GM12878 (cell line): ENCODE measurements at regions not wholly inside any gene's neighbourhood (a gene's known extent, or its start where the extent isn't known, plus 50 kb on each side); places are given as distances from the start of the nearest gene placed in this dataset.

Experiments used
- ATAC-seq: fragments of 200-7000 bp; cut with Tn5 transposase; 3 replicates; pipeline ENCODE4 v1.9.1; 2020; ENCODE audit warnings: mild to moderate bottlenecking, moderate library complexity
- BruUV-seq: library from RNA; stranded (reverse); fragments of 400-500 nt; replicated peaks from 2 replicates; lab custom pipeline; 2021; lab: Mats Ljungman, UMichigan
- CTCF ChIA-PET: fragments of 300-600 bp; sonication (Branson Sonifier 250); formaldehyde crosslinking; extraction: SDS; loops from one replicate; lab custom pipeline; 2021; ENCODE audit warnings: inconsistent platforms; lab: Yijun Ruan, JAX
- POLR2A ChIA-PET: fragments of 350-600 bp; formaldehyde crosslinking; extraction: SDS; loops from one replicate; lab custom pipeline; 2021; ENCODE audit warnings: inconsistent platforms; lab: Charles Lee
- RAD21 ChIA-PET: fragments of 300-600 bp; sonication (Branson Sonifier 250); formaldehyde crosslinking; loops from one replicate; lab custom pipeline; 2023; ENCODE audit warnings: antibody characterized with exemption; ENCODE audit not compliant: unreplicated experiment; lab: Charles Lee
- SMC1A ChIA-PET: fragments of 300-600 bp; sonication (Branson Sonifier 250); formaldehyde crosslinking; loops from one replicate; lab custom pipeline; 2023; ENCODE audit not compliant: unreplicated experiment, uncharacterized antibody; lab: Charles Lee
- DNase-seq: peaks from one replicate; pipeline ENCODE4 v3.0.0-alpha.2; 2011; ENCODE audit warnings: low read depth, low spot score
- FAIRE-seq: peaks from 3 replicates; lab custom pipeline; 2011; peaks lifted over from hg19 to GRCh38; lab: Jason Lieb, UNC
- H2AFZ ChIP-seq: 2 replicates; pipeline ENCODE4 v1.6.0; 2011; ENCODE audit warnings: low read depth, low read length, control low read depth; ENCODE audit not compliant: control insufficient read depth
- H3K27ac ChIP-seq: 2 replicates; pipeline ENCODE4 v1.5.1; 2011; ENCODE audit warnings: control low read depth; ENCODE audit not compliant: control insufficient read depth, insufficient read depth
- H3K27me3 ChIP-seq, 2 experiments: replicated peaks in 1 of 2; 2 replicates each; pipeline versions ENCODE4 v1.6.0 to v1.6.1; 2011; ENCODE audit warnings: low read length in 1 of 2; ENCODE audit not compliant: control insufficient read depth in 2 of 2, insufficient read depth in 2 of 2
- H3K36me3 ChIP-seq, 2 experiments: 2 replicates each; pipeline ENCODE4 v1.5.1; 2011; ENCODE audit warnings: low read length in 1 of 2; ENCODE audit not compliant: control insufficient read depth in 2 of 2, insufficient read depth in 2 of 2
- H3K4me1 ChIP-seq: 2 replicates; pipeline ENCODE4 v1.6.1; 2011; ENCODE audit warnings: mild to moderate bottlenecking, low read length, moderate library complexity, mixed read lengths; ENCODE audit not compliant: control insufficient read depth, insufficient read depth
- H3K4me2 ChIP-seq: 2 replicates; pipeline ENCODE4 v1.6.0; 2011; ENCODE audit warnings: control low read depth; ENCODE audit not compliant: control insufficient read depth, insufficient read depth
- H3K4me3 ChIP-seq: fragments of 200-600 bp; sonication (generic); 2 replicates; pipeline ENCODE4 v1.5.1; 2016
- H3K79me2 ChIP-seq: 2 replicates; pipeline ENCODE4 v1.6.0; 2011; ENCODE audit warnings: low read length; ENCODE audit not compliant: control insufficient read depth, insufficient read depth
- H3K9ac ChIP-seq: 2 replicates; pipeline ENCODE4 v1.8.0; 2011; ENCODE audit warnings: low read length, control low read depth, mixed read lengths; ENCODE audit not compliant: control insufficient read depth, insufficient read depth
- H3K9me3 ChIP-seq: replicated peaks from 3 replicates; pipeline ENCODE4 v1.5.1; 2011; ENCODE audit warnings: mild to moderate bottlenecking, low read length; ENCODE audit not compliant: control insufficient read depth, insufficient read depth
- H4K20me1 ChIP-seq: 2 replicates; pipeline ENCODE4 v1.6.0; 2011; ENCODE audit not compliant: control insufficient read depth, insufficient read depth
- EED ChIP-seq: sonication (generic); IDR thresholded peaks from 2 replicates; pipeline ENCODE4 v1.6.1; 2016; ENCODE audit warnings: antibody characterized with exemption, low read depth
- FOXK2 ChIP-seq: fragments of 450-650 bp; IDR thresholded peaks from 2 replicates; pipeline ENCODE4 v1.6.1; 2017; ENCODE audit warnings: mild to moderate bottlenecking, moderate library complexity
- IKZF2 ChIP-seq, 2 experiments: fragments of 450-650 bp; IDR thresholded peaks; 2 replicates each; pipeline ENCODE4 v1.6.1; 2017; ENCODE audit warnings: mild to moderate bottlenecking in 2 of 2, moderate library complexity in 2 of 2
- KAT2A ChIP-seq: conservative IDR thresholded peaks from 2 replicates; pipeline ENCODE4 v1.6.1; 2011; ENCODE audit warnings: low read depth, low read length; ENCODE audit not compliant: control insufficient read depth
- NFIC ChIP-seq: IDR thresholded peaks from 2 replicates; pipeline ENCODE4 v1.6.1; 2012; ENCODE audit warnings: low read depth, mild to moderate bottlenecking, inconsistent platforms, low read length, moderate library complexity
- PAX8 ChIP-seq: fragments of 450-650 bp; IDR thresholded peaks from 2 replicates; pipeline ENCODE4 v1.6.1; 2017; ENCODE audit warnings: mild to moderate bottlenecking, moderate library complexity
- SIN3A ChIP-seq: IDR thresholded peaks from 2 replicates; pipeline ENCODE4 v1.6.1; 2012; ENCODE audit warnings: low read depth, low read length, improper control_type of control experiment
- SUZ12 ChIP-seq: fragments of 200-600 bp; sonication (generic); IDR thresholded peaks from one replicate; pipeline ENCODE4 v1.6.1; 2018; ENCODE audit warnings: antibody characterized with exemption, mild to moderate bottlenecking; ENCODE audit not compliant: unreplicated experiment
- TCF12 ChIP-seq: IDR thresholded peaks from 2 replicates; pipeline ENCODE4 v1.6.1; 2011; ENCODE audit warnings: low read depth, mild to moderate bottlenecking, low read length
- YY1 ChIP-seq: IDR thresholded peaks from 2 replicates; pipeline ENCODE4 v1.6.1; 2011; ENCODE audit warnings: low read depth, mild to moderate bottlenecking, low read length
- WGBS: methylation state at CpG from one replicate; pipeline ENCODE4 v1.1.6; 2016; ENCODE audit warnings: low lambda C conversion rate; ENCODE audit not compliant: insufficient replicate concordance, insufficient coverage; ENCODE audit errors: missing lambda C conversion rate; 5-methylcytosine and 5-hydroxymethylcytosine counted together
- in situ Hi-C: fragments of 300-500 bp; cut with MboI; formaldehyde crosslinking; loops from 9 replicates; pipeline ENCODE4 v1.14.3; 2018; ENCODE audit warnings: mixed read lengths
- intact Hi-C: fragments of 100-400 bp; cut with micrococcal nuclease; formaldehyde crosslinking; loops from one replicate; pipeline ENCODE4 v1.14.2; 2022; ENCODE audit not compliant: unreplicated experiment
- TF ChIP-seq, protein P1 (sequence below): fragments of 450-650 bp; IDR thresholded peaks from 2 replicates; pipeline ENCODE4 v1.6.1; 2017; ENCODE audit warnings: mild to moderate bottlenecking, low read depth, inconsistent platforms; ENCODE audit not compliant: poor library complexity, severe bottlenecking
- TF ChIP-seq, protein P2 (sequence below): fragments of 450-650 bp; IDR thresholded peaks from 2 replicates; pipeline ENCODE4 v1.6.1; 2018; ENCODE audit warnings: borderline replicate concordance, mild to moderate bottlenecking; ENCODE audit not compliant: partially characterized antibody
- TF ChIP-seq, protein P3 (sequence below): fragments of 450-650 bp; IDR thresholded peaks from 2 replicates; pipeline ENCODE4 v1.6.1; 2017; ENCODE audit warnings: mild to moderate bottlenecking, moderate library complexity
- TF ChIP-seq, protein P4 (sequence below): IDR thresholded peaks from 2 replicates; pipeline ENCODE4 v1.6.1; 2011; ENCODE audit warnings: borderline replicate concordance, low read depth, mild to moderate bottlenecking, moderate library complexity, mixed read lengths, low read length; ENCODE audit not compliant: insufficient read depth; ENCODE audit errors: extremely low read length

DNA sequence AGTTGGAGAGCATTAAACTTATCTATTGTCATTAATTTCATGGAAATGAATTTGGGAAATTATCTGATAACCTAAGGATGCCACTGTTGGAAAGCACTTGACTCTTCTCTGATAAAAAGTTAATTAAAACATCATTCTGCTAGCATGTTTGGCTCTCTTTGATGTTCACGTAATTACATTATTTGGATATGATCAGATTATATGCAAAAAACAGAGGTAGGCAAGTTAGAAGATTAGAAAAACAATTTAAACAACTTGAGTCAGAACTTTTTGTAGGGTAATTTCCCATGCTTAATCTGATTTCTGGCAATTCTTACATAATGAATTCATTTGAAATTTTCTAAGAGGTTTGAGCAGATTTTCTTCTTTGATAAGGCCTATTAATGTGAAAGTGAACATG is 882.9 kb downstream of the TRAM1L1 start (continued):
- TF ChIP-seq, protein P1, sequence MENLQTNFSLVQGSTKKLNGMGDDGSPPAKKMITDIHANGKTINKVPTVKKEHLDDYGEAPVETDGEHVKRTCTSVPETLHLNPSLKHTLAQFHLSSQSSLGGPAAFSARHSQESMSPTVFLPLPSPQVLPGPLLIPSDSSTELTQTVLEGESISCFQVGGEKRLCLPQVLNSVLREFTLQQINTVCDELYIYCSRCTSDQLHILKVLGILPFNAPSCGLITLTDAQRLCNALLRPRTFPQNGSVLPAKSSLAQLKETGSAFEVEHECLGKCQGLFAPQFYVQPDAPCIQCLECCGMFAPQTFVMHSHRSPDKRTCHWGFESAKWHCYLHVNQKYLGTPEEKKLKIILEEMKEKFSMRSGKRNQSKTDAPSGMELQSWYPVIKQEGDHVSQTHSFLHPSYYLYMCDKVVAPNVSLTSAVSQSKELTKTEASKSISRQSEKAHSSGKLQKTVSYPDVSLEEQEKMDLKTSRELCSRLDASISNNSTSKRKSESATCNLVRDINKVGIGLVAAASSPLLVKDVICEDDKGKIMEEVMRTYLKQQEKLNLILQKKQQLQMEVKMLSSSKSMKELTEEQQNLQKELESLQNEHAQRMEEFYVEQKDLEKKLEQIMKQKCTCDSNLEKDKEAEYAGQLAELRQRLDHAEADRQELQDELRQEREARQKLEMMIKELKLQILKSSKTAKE = no peak
- no peak for TF ChIP-seq TCF12

DNA sequence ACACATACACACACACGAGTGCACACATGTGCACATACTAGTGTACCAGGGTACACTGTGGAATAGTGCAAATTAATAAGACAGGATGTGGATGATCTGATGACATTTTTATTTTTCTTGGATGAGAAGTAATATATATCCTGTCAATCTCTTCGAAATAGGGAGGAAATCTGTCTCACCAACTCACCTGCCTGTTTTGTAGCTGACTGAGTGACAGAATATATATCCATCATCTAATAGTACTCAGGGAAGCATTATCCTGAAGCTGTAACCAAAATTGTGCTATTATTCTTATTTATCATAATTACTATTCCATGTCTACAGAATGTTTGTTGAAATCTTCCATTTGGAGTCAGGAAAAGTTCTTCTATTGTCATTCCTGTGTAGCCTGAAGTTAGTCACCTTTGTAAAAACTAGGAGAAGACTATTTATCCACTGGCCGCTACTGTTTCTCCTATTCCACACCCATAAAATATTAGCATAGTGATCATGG is 888.0 kb downstream of the TRAM1L1 start:
- H2AFZ ChIP-seq = no peak overlapping the region
- no peaks in the 10 kb centered on the region for H3K4me1 ChIP-seq
- H3K79me2 ChIP-seq = no peaks in the 10 kb centered on the region
- FAIRE-seq (no peak), ATAC-seq (no peak), DNase-seq (no peak)
- BruUV-seq = no TSS peak
- no peaks in the 10 kb centered on the region for H3K9me3 ChIP-seq
- H3K27me3 ChIP-seq = no peaks in the 10 kb centered on the region; a peak in 1 of 4 replicates
- no peak overlapping the region for H3K27ac ChIP-seq
- intact Hi-C loops = no loop called here
- H3K4me2 ChIP-seq = no peak overlapping the region
- H3K36me3 ChIP-seq = no peaks in the 10 kb centered on the region
- in situ Hi-C loops = no loop called here
- POLR2A ChIA-PET = no interaction called here
- 16% methylated on average over 3 of the region's 3 CpGs for WGBS
- SMC1A ChIA-PET = interaction anchor here (1.1 kb wide), 1 partner anchor 13 kb away, joined by 4 read pairs; no protein-coding TSS in a partner anchor
- no peak overlapping the region for H3K9ac ChIP-seq
- H3K4me3 ChIP-seq = no peak overlapping the region
- no peaks in the 10 kb centered on the region for H4K20me1 ChIP-seq
- RAD21 ChIA-PET = no interaction called here
- CTCF ChIA-PET = no interaction called here
- TF ChIP-seq, protein P2, sequence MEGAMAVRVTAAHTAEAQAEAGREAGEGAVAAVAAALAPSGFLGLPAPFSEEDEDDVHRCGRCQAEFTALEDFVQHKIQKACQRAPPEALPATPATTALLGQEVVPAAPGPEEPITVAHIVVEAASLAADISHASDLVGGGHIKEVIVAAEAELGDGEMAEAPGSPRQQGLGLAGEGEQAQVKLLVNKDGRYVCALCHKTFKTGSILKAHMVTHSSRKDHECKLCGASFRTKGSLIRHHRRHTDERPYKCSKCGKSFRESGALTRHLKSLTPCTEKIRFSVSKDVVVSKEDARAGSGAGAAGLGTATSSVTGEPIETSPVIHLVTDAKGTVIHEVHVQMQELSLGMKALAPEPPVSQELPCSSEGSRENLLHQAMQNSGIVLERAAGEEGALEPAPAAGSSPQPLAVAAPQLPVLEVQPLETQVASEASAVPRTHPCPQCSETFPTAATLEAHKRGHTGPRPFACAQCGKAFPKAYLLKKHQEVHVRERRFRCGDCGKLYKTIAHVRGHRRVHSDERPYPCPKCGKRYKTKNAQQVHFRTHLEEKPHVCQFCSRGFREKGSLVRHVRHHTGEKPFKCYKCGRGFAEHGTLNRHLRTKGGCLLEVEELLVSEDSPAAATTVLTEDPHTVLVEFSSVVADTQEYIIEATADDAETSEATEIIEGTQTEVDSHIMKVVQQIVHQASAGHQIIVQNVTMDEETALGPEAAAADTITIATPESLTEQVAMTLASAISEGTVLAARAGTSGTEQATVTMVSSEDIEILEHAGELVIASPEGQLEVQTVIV = no peak
- TF ChIP-seq, protein P3, sequence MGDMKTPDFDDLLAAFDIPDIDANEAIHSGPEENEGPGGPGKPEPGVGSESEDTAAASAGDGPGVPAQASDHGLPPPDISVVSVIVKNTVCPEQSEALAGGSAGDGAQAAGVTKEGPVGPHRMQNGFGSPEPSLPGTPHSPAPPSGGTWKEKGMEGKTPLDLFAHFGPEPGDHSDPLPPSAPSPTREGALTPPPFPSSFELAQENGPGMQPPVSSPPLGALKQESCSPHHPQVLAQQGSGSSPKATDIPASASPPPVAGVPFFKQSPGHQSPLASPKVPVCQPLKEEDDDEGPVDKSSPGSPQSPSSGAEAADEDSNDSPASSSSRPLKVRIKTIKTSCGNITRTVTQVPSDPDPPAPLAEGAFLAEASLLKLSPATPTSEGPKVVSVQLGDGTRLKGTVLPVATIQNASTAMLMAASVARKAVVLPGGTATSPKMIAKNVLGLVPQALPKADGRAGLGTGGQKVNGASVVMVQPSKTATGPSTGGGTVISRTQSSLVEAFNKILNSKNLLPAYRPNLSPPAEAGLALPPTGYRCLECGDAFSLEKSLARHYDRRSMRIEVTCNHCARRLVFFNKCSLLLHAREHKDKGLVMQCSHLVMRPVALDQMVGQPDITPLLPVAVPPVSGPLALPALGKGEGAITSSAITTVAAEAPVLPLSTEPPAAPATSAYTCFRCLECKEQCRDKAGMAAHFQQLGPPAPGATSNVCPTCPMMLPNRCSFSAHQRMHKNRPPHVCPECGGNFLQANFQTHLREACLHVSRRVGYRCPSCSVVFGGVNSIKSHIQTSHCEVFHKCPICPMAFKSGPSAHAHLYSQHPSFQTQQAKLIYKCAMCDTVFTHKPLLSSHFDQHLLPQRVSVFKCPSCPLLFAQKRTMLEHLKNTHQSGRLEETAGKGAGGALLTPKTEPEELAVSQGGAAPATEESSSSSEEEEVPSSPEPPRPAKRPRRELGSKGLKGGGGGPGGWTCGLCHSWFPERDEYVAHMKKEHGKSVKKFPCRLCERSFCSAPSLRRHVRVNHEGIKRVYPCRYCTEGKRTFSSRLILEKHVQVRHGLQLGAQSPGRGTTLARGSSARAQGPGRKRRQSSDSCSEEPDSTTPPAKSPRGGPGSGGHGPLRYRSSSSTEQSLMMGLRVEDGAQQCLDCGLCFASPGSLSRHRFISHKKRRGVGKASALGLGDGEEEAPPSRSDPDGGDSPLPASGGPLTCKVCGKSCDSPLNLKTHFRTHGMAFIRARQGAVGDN = no peak
- TF ChIP-seq FOXK2 = no peak
- no peak for TF ChIP-seq PAX8
- no peak for TF ChIP-seq SIN3A
- no peak for TF ChIP-seq IKZF2 (IDR thresholded peaks at IDR 0.05)
- no peak for TF ChIP-seq NFIC
- TF ChIP-seq, protein P4, sequence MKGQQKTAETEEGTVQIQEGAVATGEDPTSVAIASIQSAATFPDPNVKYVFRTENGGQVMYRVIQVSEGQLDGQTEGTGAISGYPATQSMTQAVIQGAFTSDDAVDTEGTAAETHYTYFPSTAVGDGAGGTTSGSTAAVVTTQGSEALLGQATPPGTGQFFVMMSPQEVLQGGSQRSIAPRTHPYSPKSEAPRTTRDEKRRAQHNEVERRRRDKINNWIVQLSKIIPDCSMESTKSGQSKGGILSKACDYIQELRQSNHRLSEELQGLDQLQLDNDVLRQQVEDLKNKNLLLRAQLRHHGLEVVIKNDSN = no peak
- no peak for TF ChIP-seq SUZ12
- TF ChIP-seq EED = no peak
- no peak for TF ChIP-seq KAT2A
- TF ChIP-seq YY1 = no peak
